HUES6 (cell line): ENCODE measurements at regions not wholly inside any gene's neighbourhood (a gene's known extent, or its start where the extent isn't known, plus 50 kb on each side); places are given as distances from the start of the nearest gene placed in this dataset.
"Not testable (repeated sequence)": the region's sequence is repeated elsewhere in the genome, so short reads cannot be mapped to it uniquely, and the experiment has no call there.

Experiments
- H3K27ac ChIP-seq: 2 replicates; pipeline ENCODE4 v1.7.0; 2013; ENCODE audit warnings: low read depth, mild to moderate bottlenecking, low read length, inconsistent platforms
- H3K27me3 ChIP-seq: 2 replicates; pipeline ENCODE4 v1.6.1; 2013; ENCODE audit warnings: low read length; ENCODE audit not compliant: control insufficient read depth, insufficient read depth
- H3K36me3 ChIP-seq: 2 replicates; pipeline ENCODE4 v1.6.1; 2013; ENCODE audit warnings: low read length; ENCODE audit not compliant: control insufficient read depth, insufficient read depth
- H3K4me1 ChIP-seq: 2 replicates; pipeline ENCODE4 v1.6.1; 2013; ENCODE audit warnings: low read length; ENCODE audit not compliant: control insufficient read depth, insufficient read depth
- H3K4me3 ChIP-seq: 2 replicates; pipeline ENCODE4 v1.5.1; 2013; ENCODE audit warnings: low read depth, low read length
- H3K9ac ChIP-seq: one replicate; pipeline ENCODE4 v1.6.1; 2013; ENCODE audit warnings: mild to moderate bottlenecking, low read length
- H3K9me3 ChIP-seq: 2 replicates; pipeline ENCODE4 v1.6.1; 2013; ENCODE audit warnings: low read depth, low read length; ENCODE audit not compliant: control insufficient read depth, insufficient read depth

DNA sequence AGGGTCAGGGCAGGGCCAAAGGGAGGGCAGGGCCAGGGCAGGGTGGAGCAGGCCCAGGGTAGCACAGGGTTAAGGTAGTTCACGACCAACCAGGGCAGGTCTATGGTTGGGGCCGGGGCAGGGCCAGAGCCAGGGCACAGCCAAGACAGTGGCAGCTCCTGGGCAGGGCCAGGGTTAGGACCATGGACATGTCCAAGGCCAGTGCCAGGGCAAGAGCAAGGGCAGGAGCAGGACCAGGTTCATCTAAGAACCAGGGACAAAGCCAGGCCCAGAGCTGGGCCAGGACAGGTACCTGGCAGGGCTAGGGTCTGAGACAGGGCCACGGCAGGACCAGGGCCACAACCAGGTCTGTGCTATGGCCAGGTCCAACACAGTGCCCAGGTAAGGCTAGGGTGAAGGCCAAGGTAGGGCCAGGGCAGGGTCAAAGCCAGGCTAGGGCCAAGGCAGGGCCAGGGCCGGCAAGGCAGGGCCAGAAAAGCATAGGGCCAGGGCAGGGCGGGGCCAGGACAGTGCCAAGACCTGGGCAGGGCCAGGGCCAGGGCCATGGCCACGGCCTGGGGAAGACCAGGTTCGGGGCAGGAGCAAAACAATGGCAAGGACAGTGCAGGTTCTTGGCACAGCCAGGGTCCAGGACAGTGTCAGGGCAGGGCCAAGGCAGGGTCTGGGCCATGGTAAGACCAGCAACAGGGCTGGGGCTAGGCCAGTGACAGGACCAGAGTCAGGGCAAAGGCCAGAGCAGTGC, 2874.4 kb downstream of the RPIA start:
- H3K36me3 ChIP-seq, H3K9me3 ChIP-seq, H3K27me3 ChIP-seq, H3K27ac ChIP-seq, H3K4me1 ChIP-seq, H3K9ac ChIP-seq, H3K4me3 ChIP-seq: not testable (repeated sequence)

GRCh38 chr2:91566611-91567010, 2875.1 kb downstream of the RPIA start:
- not testable (repeated sequence) for H3K36me3 ChIP-seq, H3K27ac ChIP-seq, H3K27me3 ChIP-seq

DNA sequence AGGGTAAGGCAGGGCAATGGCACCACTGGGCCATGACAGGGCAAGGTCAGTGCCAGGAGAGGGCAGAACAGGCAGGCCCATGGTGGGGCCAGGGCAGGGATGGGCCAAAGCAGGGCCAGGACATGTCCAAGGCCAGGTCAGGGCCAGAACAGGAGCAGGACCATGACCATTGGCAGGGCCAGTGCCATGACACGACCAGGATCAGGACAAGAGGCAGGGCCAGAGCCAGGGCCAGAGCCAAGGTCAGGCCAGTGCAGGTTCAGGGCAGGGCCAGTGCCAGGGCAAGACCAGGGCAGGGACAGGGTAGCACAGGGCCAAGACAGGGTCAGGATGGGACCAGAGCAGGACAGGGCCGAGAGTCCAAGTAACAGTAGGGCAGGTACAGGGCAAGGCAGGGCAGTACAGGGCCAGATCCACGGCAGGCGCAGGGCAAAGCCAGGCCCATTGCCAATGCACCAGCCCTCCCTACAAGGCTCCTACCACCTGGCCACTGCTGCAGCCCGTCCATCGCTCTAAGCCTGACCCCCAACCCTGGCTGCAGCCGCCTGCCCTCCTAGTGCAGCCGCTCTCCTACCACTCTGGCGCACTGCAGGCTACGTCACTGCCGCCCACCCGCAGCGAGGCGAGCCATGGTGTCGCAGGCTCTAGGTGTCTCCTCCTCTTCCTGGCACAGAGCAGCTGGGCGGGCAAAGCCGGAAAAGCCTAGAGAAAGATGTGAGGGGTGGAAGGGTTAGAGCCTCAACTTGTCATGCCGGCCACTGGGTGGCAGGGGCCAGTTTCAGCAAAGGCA, 2876.3 kb downstream of the RPIA start:
- H3K4me1 ChIP-seq, H3K4me3 ChIP-seq, H3K36me3 ChIP-seq, H3K27me3 ChIP-seq, H3K9me3 ChIP-seq, H3K9ac ChIP-seq, H3K27ac ChIP-seq: not testable (repeated sequence)

More at GRCh38 chr2:91566611-91567010, 2875.1 kb downstream of the RPIA start:
- H3K4me3 ChIP-seq, H3K9me3 ChIP-seq, H3K4me1 ChIP-seq, H3K9ac ChIP-seq: not testable (repeated sequence)

GRCh38 chr2:91568391-91569338, 2877.2 kb downstream of the RPIA start:
- not testable (repeated sequence) for H3K27ac ChIP-seq, H3K36me3 ChIP-seq, H3K27me3 ChIP-seq, H3K4me3 ChIP-seq, H3K4me1 ChIP-seq, H3K9ac ChIP-seq, H3K9me3 ChIP-seq

DNA sequence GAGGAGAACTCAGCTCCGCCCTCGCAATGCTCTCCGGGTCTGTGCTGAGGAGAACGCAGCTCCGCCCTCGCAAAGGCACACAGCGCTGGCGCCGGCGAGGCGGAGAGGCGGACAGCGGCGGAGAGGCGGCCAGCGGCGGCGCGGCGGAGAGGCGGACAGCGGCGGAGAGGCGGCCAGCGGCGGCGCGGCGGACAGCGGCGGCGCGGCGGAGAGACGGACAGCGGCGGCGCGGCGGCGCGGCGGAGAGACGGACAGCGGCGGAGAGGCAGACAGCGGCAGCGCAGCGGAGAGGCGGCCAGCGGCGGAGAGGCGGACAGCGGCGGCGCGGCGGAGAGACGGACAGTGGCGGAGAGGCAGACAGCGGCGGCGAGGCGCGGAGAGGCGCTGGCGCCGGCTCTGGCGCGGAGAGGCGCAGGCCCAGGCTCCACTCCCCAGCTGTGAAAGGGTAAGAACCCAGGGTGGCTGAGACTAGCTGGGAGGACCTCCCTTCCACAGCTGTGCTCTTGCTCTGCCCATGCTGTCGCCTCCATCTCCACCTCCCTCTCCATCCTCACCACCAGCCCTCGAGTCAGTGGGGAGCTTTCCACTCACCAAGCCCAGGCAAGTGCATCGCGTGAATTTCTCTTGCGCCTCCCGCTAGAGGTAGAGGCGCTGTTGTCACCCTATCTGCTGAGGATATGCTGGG, 2879.9 kb downstream of the RPIA start:
- H3K27ac ChIP-seq, H3K36me3 ChIP-seq, H3K4me1 ChIP-seq, H3K9me3 ChIP-seq, H3K9ac ChIP-seq, H3K27me3 ChIP-seq: not testable (repeated sequence)
- H3K4me3 ChIP-seq: peak overlapping the region; percentile 50

DNA sequence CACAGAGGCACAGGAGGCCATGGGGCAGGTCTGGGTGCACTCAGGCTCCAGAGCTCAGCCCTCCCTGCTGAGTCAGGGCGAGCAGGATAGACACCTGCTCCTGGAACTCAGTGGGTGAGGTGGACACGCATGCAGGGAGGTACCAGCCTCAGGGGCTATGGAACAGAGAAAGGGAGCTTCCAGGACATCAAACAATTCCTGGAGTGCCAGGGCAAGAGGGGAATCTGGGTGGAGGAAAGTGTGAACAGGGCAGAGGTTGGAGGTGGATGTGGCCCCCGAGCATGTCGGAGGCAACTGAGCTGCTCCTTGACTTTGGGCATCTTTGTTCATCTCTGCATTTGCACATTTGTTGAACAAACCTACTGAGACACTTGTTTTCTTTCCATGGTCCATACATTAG, 2881.5 kb downstream of the RPIA start:
- not testable (repeated sequence) for H3K27me3 ChIP-seq, H3K27ac ChIP-seq, H3K36me3 ChIP-seq, H3K9ac ChIP-seq, H3K4me3 ChIP-seq, H3K9me3 ChIP-seq, H3K4me1 ChIP-seq

- H3K4me1 ChIP-seq, H3K27ac ChIP-seq, H3K36me3 ChIP-seq, H3K9ac ChIP-seq, H3K4me3 ChIP-seq, H3K27me3 ChIP-seq, H3K9me3 ChIP-seq: not testable (repeated sequence)
Observed at GRCh38 chr2:91573755-91574154, 2882.3 kb downstream of the RPIA start.

GRCh38 chr2:91574255-91574654, 2882.8 kb downstream of the RPIA start:
- H3K27me3 ChIP-seq, H3K9ac ChIP-seq, H3K4me1 ChIP-seq, H3K36me3 ChIP-seq, H3K4me3 ChIP-seq, H3K27ac ChIP-seq, H3K9me3 ChIP-seq: not testable (repeated sequence)

- H3K27ac ChIP-seq: not testable (repeated sequence)
Observed at GRCh38 chr2:91575701-91576100, 2884.2 kb downstream of the RPIA start.

DNA sequence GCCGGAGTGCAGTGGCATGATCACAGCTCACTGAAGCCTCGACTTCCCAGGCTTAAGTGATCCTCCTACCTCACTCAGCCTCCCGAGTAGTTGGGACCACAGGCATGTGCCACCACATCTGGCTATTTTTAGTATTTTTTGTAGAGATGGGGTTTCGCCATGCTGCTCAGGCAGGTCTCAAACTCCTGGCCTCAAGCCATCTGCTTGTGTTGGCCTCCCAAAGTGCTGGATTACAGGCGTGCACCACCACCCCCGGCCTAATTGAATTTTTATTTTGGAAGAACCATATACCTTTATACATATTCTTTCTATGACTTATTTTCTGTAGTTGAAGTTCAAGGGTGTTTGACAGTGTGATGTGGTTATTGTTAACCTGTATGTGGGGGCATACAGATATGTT, 2885.9 kb downstream of the RPIA start:
- H3K27ac ChIP-seq, H3K4me3 ChIP-seq, H3K27me3 ChIP-seq, H3K9me3 ChIP-seq, H3K36me3 ChIP-seq, H3K9ac ChIP-seq, H3K4me1 ChIP-seq: not testable (repeated sequence)

More at GRCh38 chr2:91575701-91576100, 2884.2 kb downstream of the RPIA start:
- H3K4me3 ChIP-seq, H3K4me1 ChIP-seq, H3K9me3 ChIP-seq, H3K9ac ChIP-seq, H3K36me3 ChIP-seq, H3K27me3 ChIP-seq: not testable (repeated sequence)
